ENCODE measurements at regions not wholly inside any gene's neighbourhood (a gene's known extent, or its start where the extent isn't known, plus 50 kb on each side); places are given as distances from the start of the nearest gene placed in this dataset.

DNA sequence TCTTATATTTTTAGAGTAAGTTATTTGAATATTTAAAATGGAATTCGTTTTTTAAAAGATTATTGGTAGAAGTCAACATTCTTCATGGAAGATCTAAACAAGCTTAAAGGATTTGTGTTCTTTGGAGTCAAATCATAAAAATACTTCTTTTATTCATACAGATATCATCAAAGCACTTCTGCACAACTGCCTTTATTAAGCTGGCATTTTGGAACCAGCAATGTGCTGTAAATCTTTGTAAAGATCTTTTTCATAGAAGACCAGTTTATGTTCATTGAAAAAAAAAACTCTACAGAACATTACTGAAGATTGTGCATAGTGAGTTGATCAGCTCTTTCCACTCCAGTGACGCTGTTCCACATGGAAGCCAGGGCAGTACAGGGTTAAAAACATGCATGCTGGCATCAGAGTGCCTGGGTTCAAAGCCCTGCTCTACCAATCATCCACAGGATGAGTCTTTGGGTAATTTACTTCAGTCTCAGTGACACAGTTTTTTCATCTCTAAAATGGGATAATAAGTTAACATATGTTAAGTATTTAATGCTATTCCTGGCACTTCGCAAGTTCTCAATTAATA, 109.6 kb upstream of the SLC38A4 start:
- no TSS peak for BruUV-seq (replicated peaks)
- Histone ChIP-seq H3K4me2 (ENCODE audit: insufficient read depth, low read length) (no peak overlapping the region), H3K27me3 (ENCODE audit: control insufficient read depth in 2 of 2, insufficient read depth in 2 of 2, low read length in 2 of 2) (peaks cover 0 to 2% of the 10 kb centered on the region in 2 experiments), H4K20me1 (replicated peaks; ENCODE audit: control insufficient read depth, extremely low read depth, insufficient read depth, low read length) (no peaks in the 10 kb centered on the region), H2AFZ (ENCODE audit: low read depth, low read length) (no peak overlapping the region), H3K4me3 (replicated peaks in 1 of 3; ENCODE audit: insufficient read depth in 1 of 3, low read depth in 1 of 3, low read length in 3 of 3) (no peak overlapping the region), H3K9me3 (replicated peaks; ENCODE audit: control insufficient read depth, insufficient read depth, low read length) (no peaks in the 10 kb centered on the region), H3K36me3 (ENCODE audit: control insufficient read depth in 2 of 2, extremely low read depth in 1 of 2, insufficient read depth in 2 of 2, low read length in 2 of 2) (no peaks in the 10 kb centered on the region), H3K4me1 (ENCODE audit: control insufficient read depth, extremely low read depth, insufficient read depth, low read length) (no peaks in the 10 kb centered on the region), H3K27ac (ENCODE audit: insufficient read depth, low read depth, low read length) (no peak overlapping the region), H3K79me2 (ENCODE audit: control insufficient read depth, insufficient read depth, low read length) (no peaks in the 10 kb centered on the region), H3K9ac (replicated peaks; ENCODE audit: extremely low read depth, insufficient read depth, low read length) (no peak overlapping the region), H3K9me1 (replicated peaks; ENCODE audit: control insufficient read depth, extremely low read depth, insufficient read depth, low read length) (no peaks in the 10 kb centered on the region)
- intact Hi-C loops (cut with micrococcal nuclease) = loop anchor here (2.0 kb wide), 1 partner anchor 261 kb away; no protein-coding TSS in a partner anchor
- dilution Hi-C loops (cut with MboI; ENCODE audit: extremely low pct_ligation_motif_present, low sequenced_read_pairs) = no loop called here
- ChIA-PET CTCF (interaction anchor here (0.8 to 4.0 kb wide), 6 partner anchors 9 to 811 kb away, joined by 3 to 32 read pairs (median 4); no protein-coding TSS in a partner anchor), POLR2A (no interaction called here)
- TF ChIP-seq POLR2AphosphoS5 (IDR thresholded peaks at IDR 0.05; ENCODE audit: insufficient read depth, low read depth, low read length) (no peak), POLR2A (IDR thresholded peaks at IDR 0.05; ENCODE audit: low read depth, low read length) (no peak), MYC (IDR thresholded peaks at IDR 0.05; ENCODE audit: low read depth, low read length) (no peak), JUN (IDR thresholded peaks at IDR 0.05; ENCODE audit: borderline replicate concordance, insufficient read depth, insufficient read length, low read depth) (no peak), EZH2 (IDR thresholded peaks at IDR 0.05; ENCODE audit: borderline replicate concordance, low read depth, low read length, severe bottlenecking) (no peak), FOS (IDR thresholded peaks at IDR 0.05; ENCODE audit: borderline replicate concordance, insufficient read depth, low read length) (no peak), GATA2 (IDR thresholded peaks at IDR 0.05; ENCODE audit: insufficient read depth, insufficient read length, low read depth, low read length) (no peak)
- TF ChIP-seq, protein P1, sequence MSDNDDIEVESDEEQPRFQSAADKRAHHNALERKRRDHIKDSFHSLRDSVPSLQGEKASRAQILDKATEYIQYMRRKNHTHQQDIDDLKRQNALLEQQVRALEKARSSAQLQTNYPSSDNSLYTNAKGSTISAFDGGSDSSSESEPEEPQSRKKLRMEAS (IDR thresholded peaks at IDR 0.05; ENCODE audit: insufficient read depth, insufficient read length) = no peak
- TF ChIP-seq, protein P2, sequence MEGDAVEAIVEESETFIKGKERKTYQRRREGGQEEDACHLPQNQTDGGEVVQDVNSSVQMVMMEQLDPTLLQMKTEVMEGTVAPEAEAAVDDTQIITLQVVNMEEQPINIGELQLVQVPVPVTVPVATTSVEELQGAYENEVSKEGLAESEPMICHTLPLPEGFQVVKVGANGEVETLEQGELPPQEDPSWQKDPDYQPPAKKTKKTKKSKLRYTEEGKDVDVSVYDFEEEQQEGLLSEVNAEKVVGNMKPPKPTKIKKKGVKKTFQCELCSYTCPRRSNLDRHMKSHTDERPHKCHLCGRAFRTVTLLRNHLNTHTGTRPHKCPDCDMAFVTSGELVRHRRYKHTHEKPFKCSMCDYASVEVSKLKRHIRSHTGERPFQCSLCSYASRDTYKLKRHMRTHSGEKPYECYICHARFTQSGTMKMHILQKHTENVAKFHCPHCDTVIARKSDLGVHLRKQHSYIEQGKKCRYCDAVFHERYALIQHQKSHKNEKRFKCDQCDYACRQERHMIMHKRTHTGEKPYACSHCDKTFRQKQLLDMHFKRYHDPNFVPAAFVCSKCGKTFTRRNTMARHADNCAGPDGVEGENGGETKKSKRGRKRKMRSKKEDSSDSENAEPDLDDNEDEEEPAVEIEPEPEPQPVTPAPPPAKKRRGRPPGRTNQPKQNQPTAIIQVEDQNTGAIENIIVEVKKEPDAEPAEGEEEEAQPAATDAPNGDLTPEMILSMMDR (IDR thresholded peaks at IDR 0.05; ENCODE audit: extremely low read depth in 1 of 2, insufficient read depth in 1 of 2, low read depth in 1 of 2, low read length in 2 of 2) = no peak
- FAIRE-seq (no peak), DNase-seq (ENCODE audit: low read depth, low spot score) (no peak)

All from endothelial cell of umbilical vein (primary cell).